Activated T-cell treated with anti-CD3 and anti-CD28 coated beads, Interleukin-2, amount 50 U/mL, for 24 hours (primary cell): ENCODE measurements at regions not wholly inside any gene's neighbourhood (a gene's known extent, or its start where the extent isn't known, plus 50 kb on each side); places are given as distances from the start of the nearest gene placed in this dataset.
"Not testable (repeated sequence)": the region's sequence is repeated elsewhere in the genome, so short reads cannot be mapped to it uniquely, and the experiment has no call there.

Source experiments
- DNase-seq: peaks from one replicate; pipeline ENCODE4 v3.0.0-alpha.2; 2020
- H3K27ac Mint-ChIP-seq: 2 replicates; pipeline ENCODE4 v1.8.0; 2020; ENCODE audit warnings: mild to moderate bottlenecking, mixed read lengths
- H3K27me3 Mint-ChIP-seq: 2 replicates; pipeline ENCODE4 v1.8.0; 2020; ENCODE audit warnings: mixed read lengths
- H3K36me3 Mint-ChIP-seq: 2 replicates; pipeline ENCODE4 v1.8.0; 2020; ENCODE audit warnings: low read depth, mixed read lengths
- H3K4me1 Mint-ChIP-seq: 2 replicates; pipeline ENCODE4 v1.8.0; 2020; ENCODE audit warnings: low read depth, mixed read lengths
- H3K4me3 Mint-ChIP-seq: 2 replicates; pipeline ENCODE4 v1.8.0; 2020; ENCODE audit warnings: mild to moderate bottlenecking, moderate library complexity, mixed read lengths
- H3K9me3 Mint-ChIP-seq: 2 replicates; pipeline ENCODE4 v1.8.0; 2020; ENCODE audit warnings: mixed read lengths

- Mint-ChIP-seq H3K4me3 (no peak overlapping the region), H3K27ac (no peak overlapping the region), H3K27me3 (no peaks in the 10 kb centered on the region), H3K36me3 (peaks cover 7% of the 10 kb centered on the region), H3K9me3 (no peaks in the 10 kb centered on the region), H3K4me1 (no peaks in the 10 kb centered on the region)
- no peak for DNase-seq
These were observed 50.4 kb downstream of the KATNIP start for GRCh38 chr16:27600381-27600780.

- no peak overlapping the region for H3K4me3 Mint-ChIP-seq
- no peak overlapping the region for H3K27ac Mint-ChIP-seq
- H3K36me3 Mint-ChIP-seq, result peaks cover 7% of the 10 kb centered on the region
- H3K27me3 Mint-ChIP-seq, result no peaks in the 10 kb centered on the region
- DNase-seq, result no peak
- no peaks in the 10 kb centered on the region for H3K9me3 Mint-ChIP-seq
- no peaks in the 10 kb centered on the region for H3K4me1 Mint-ChIP-seq
These were observed 52.2 kb downstream of the KATNIP start for GRCh38 chr16:27602103-27602502.

GRCh38 chr16:27605500-27606106 is 55.7 kb downstream of the KATNIP start:
- not testable (repeated sequence) for H3K27ac Mint-ChIP-seq, H3K36me3 Mint-ChIP-seq, DNase-seq, H3K4me1 Mint-ChIP-seq, H3K9me3 Mint-ChIP-seq, H3K27me3 Mint-ChIP-seq, H3K4me3 Mint-ChIP-seq

GRCh38 chr16:27611340-27611739 is 61.4 kb downstream of the KATNIP start:
- no peaks in the 10 kb centered on the region for H3K27me3 Mint-ChIP-seq
- DNase-seq, result no peak
- H3K27ac Mint-ChIP-seq, result no peak overlapping the region
- no peak overlapping the region for H3K4me3 Mint-ChIP-seq
- no peaks in the 10 kb centered on the region for H3K9me3 Mint-ChIP-seq
- peaks cover 8% of the 10 kb centered on the region for H3K36me3 Mint-ChIP-seq
- no peaks in the 10 kb centered on the region for H3K4me1 Mint-ChIP-seq

GRCh38 chr16:27613238-27613791 is 63.4 kb downstream of the KATNIP start:
- no peak overlapping the region for H3K4me3 Mint-ChIP-seq
- H3K4me1 Mint-ChIP-seq, result no peaks in the 10 kb centered on the region
- peaks cover 8% of the 10 kb centered on the region for H3K36me3 Mint-ChIP-seq

GRCh38 chr16:27617665-27618064 is 67.7 kb downstream of the KATNIP start:
- no peaks in the 10 kb centered on the region for H3K9me3 Mint-ChIP-seq
- no peaks in the 10 kb centered on the region for H3K4me1 Mint-ChIP-seq
- H3K4me3 Mint-ChIP-seq, result no peak overlapping the region
- peaks cover 23% of the 10 kb centered on the region for H3K36me3 Mint-ChIP-seq
- no peaks in the 10 kb centered on the region for H3K27me3 Mint-ChIP-seq
- DNase-seq, result no peak
- no peak overlapping the region for H3K27ac Mint-ChIP-seq

More at GRCh38 chr16:27613238-27613791, 63.4 kb downstream of the KATNIP start:
- DNase-seq, result no peak
- Mint-ChIP-seq H3K27ac (no peak overlapping the region), H3K27me3 (no peaks in the 10 kb centered on the region), H3K9me3 (no peaks in the 10 kb centered on the region)

- Mint-ChIP-seq H3K36me3 (peaks cover 23% of the 10 kb centered on the region), H3K9me3 (no peaks in the 10 kb centered on the region), H3K27me3 (no peaks in the 10 kb centered on the region), H3K4me1 (no peaks in the 10 kb centered on the region), H3K4me3 (no peak overlapping the region), H3K27ac (no peak overlapping the region)
- DNase-seq, result no peak
These were observed 68.2 kb downstream of the KATNIP start for GRCh38 chr16:27618165-27618564.

GRCh38 chr16:27618606-27619327 is 68.8 kb downstream of the KATNIP start:
- no peaks in the 10 kb centered on the region for H3K9me3 Mint-ChIP-seq
- peaks cover 23% of the 10 kb centered on the region for H3K36me3 Mint-ChIP-seq
- no peaks in the 10 kb centered on the region for H3K27me3 Mint-ChIP-seq
- no peak overlapping the region for H3K27ac Mint-ChIP-seq
- DNase-seq, result no peak
- no peak overlapping the region for H3K4me3 Mint-ChIP-seq
- H3K4me1 Mint-ChIP-seq, result no peaks in the 10 kb centered on the region

GRCh38 chr16:27620541-27620940 is 70.6 kb downstream of the KATNIP start:
- no peaks in the 10 kb centered on the region for H3K27me3 Mint-ChIP-seq
- H3K9me3 Mint-ChIP-seq, result no peaks in the 10 kb centered on the region
- no peak overlapping the region for H3K27ac Mint-ChIP-seq
- H3K4me1 Mint-ChIP-seq, result no peaks in the 10 kb centered on the region
- no peak overlapping the region for H3K4me3 Mint-ChIP-seq
- H3K36me3 Mint-ChIP-seq, result peaks cover 23% of the 10 kb centered on the region
- DNase-seq, result no peak

- H3K27ac Mint-ChIP-seq, result no peak overlapping the region
- no peaks in the 10 kb centered on the region for H3K27me3 Mint-ChIP-seq
- H3K36me3 Mint-ChIP-seq, result peaks cover 21% of the 10 kb centered on the region
- no peak for DNase-seq
- H3K9me3 Mint-ChIP-seq, result no peaks in the 10 kb centered on the region
- no peaks in the 10 kb centered on the region for H3K4me1 Mint-ChIP-seq
- H3K4me3 Mint-ChIP-seq, result no peak overlapping the region
These were observed 74.5 kb downstream of the KATNIP start for GRCh38 chr16:27624154-27625049.

GRCh38 chr16:27625050-27625697 is 75.2 kb downstream of the KATNIP start:
- Mint-ChIP-seq H3K9me3 (no peaks in the 10 kb centered on the region), H3K4me3 (no peak overlapping the region), H3K4me1 (no peaks in the 10 kb centered on the region), H3K27me3 (no peaks in the 10 kb centered on the region), H3K36me3 (peaks cover 14% of the 10 kb centered on the region), H3K27ac (no peak overlapping the region)
- DNase-seq, result no peak

GRCh38 chr16:27627136-27627535 is 77.2 kb downstream of the KATNIP start:
- peaks cover 21% of the 10 kb centered on the region for H3K36me3 Mint-ChIP-seq
- no peaks in the 10 kb centered on the region for H3K9me3 Mint-ChIP-seq
- no peak overlapping the region for H3K27ac Mint-ChIP-seq
- no peak for DNase-seq
- no peaks in the 10 kb centered on the region for H3K27me3 Mint-ChIP-seq
- no peak overlapping the region for H3K4me3 Mint-ChIP-seq
- no peaks in the 10 kb centered on the region for H3K4me1 Mint-ChIP-seq

- no peaks in the 10 kb centered on the region for H3K4me1 Mint-ChIP-seq
- H3K4me3 Mint-ChIP-seq, result no peak overlapping the region
- H3K36me3 Mint-ChIP-seq, result peaks cover 22% of the 10 kb centered on the region
- no peaks in the 10 kb centered on the region for H3K9me3 Mint-ChIP-seq
- no peak for DNase-seq
- no peak overlapping the region for H3K27ac Mint-ChIP-seq
- H3K27me3 Mint-ChIP-seq, result no peaks in the 10 kb centered on the region
These were observed 78.4 kb downstream of the KATNIP start for GRCh38 chr16:27628241-27628942.
